Kasumi-1 (cell line): ENCODE measurements at regions not wholly inside any gene's neighbourhood (a gene's known extent, or its start where the extent isn't known, plus 50 kb on each side); places are given as distances from the start of the nearest gene placed in this dataset.

ENCODE experiments used
- DNase-seq, 2 experiments: peaks; one replicate each; lab custom pipeline; 2025; lab: John Stamatoyannopoulos, UW

DNA sequence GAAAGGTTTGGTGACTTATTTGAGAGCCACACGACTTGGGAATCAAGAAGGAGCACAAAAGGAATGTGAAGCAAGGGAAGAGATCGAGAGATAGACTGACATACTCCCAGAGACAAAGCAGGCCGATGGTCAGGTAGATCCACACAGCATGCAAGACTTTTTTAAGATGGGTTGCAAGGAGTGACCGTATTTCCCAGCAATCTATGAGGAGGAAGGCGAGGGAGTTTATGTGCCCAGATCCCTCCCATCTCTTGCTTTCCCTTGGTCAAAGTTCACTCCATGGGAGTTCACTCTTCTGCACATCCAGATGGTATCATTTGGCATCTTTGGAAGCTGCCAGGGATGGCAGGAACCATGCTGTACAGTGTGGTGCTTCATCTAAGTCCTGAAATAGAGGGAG, 148.9 kb downstream of the RMI1 start:
- DNase-seq = no peak

DNA sequence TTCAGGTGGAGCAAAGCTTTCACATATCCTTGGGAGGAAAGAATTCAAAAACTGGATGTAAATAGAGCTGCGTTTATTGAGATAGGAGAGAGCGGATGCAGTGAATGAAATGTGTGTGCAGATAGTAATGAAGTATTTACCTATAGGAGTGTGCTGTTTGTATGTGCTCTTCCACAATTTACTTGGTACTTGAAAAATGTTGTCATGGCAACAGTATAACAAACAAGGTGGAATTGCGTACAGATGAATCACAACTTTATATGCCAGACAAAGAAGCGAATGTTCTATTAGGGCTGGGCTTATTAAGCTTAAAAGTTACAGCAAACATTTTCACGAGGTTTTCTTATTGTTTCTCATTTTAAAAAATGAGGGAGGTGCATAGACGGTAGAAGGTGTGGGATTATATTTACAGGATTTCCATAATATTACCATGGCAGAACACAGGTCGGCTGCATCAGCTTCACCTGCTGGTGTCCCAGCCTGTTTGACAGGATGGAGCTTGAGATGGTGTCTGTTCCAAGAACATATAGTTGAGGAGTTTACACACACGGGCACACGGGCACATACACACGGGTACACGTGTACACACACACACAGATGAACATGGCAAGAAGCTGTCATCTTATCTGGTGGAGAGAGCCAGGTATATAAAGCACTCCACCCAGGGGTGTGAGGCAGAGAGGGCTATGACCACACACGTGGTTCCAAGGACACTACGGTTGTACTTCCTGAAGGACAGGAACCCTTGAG, 155.7 kb downstream of the RMI1 start:
- DNase-seq = no peak

DNA sequence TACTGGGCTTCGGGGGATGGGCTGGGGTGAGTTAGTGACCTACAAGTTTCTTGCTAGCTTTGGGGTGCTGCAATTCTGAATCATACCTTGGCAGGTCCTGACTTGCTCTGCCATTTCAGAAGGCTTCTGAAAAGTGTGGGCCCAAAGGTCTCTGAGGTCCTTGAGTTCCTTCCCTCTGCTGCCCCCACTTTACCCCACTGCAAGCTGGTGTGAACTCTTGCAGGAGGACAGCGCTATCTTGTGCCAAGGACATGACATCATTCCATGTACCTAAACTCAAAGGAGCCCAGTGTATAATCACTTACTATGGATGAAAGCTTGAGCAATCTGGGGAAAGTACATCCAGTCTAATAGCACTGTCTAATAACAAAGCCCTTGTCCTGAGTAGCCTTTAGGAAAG, 157.4 kb downstream of the RMI1 start:
- no peak for DNase-seq

DNA sequence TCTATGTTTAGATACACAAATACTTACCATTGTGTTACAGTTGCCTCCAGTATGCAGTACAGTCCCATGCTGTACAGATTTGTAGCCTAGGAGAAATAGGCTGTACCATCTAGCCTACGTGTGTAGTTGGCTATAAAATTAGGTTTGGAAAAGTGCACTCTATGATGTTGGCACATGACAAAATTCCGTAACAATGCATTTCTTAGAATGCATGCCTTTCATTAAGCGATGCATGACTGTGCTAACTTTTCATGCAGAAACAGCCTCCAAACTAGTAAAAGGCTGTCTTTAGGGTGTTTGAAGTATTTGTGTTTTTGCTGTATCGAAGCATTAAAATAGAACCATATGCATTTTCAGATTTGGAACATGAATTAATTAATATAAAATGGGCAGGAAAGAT, 157.9 kb downstream of the RMI1 start:
- DNase-seq = no peak

DNA sequence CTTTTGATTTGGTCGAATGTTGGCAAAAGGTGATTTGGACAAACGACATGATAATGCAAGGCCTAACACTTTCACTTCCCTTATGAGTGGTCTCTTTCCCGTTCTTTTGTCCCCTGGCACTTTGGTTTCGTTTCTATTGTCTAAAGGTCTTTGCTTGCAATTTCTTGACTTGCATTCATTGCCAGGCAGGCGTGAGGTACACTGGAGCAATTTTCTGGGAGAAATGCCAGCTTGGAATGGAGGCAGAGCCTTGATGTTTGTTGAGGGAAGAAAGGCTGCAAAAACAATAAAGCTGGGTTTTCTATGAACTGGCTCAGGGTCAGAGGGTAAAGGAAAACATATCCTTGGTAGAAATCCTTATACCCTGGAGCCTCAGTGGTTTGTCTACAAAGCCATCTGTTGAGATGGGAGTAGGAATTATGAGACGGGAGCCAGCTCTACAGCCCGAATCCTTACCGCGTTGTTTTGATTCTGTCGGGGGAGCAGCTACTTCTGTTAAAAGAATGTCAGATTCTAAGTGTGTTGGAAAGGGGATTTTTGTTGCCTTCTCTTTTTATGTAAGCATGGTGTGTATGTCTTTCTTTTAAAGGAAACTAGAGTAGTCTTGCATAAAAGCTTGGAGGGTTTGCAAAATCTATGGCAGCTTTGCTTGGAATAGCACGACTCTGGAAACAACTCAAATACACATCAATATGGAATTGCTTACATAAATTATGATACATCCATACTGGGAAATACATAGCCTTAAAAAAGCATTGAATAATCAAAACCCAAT, 158.9 kb downstream of the RMI1 start:
- DNase-seq = no peak

DNA sequence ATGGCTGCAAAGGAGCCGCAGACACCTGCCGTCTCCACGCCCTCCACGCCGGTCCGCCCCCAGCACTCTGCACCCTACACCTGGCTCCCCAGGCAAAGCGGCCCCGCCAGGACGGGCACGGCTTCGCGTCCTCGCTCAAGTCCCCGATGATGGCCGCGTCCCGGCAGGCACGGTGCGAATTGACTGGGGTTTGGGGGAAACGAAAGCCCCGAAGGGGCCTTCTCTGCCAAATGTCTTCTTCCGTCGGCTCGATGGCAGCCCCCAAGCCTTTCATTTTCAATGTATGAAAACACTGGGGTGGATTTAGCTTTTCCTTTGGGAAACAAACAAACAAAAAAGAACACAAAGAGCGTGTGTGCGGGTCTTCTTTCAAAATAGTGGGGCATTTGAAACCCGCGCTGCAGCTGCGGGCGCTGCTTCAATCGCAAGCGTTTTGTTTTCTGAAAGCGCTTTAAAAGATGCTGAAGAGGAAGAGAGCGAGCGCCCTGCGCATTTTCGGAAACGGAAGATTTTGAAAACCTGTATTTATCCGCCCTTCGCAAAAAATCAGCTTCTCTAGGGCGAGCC, 160.0 kb downstream of the RMI1 start:
- DNase-seq = no peak

DNA sequence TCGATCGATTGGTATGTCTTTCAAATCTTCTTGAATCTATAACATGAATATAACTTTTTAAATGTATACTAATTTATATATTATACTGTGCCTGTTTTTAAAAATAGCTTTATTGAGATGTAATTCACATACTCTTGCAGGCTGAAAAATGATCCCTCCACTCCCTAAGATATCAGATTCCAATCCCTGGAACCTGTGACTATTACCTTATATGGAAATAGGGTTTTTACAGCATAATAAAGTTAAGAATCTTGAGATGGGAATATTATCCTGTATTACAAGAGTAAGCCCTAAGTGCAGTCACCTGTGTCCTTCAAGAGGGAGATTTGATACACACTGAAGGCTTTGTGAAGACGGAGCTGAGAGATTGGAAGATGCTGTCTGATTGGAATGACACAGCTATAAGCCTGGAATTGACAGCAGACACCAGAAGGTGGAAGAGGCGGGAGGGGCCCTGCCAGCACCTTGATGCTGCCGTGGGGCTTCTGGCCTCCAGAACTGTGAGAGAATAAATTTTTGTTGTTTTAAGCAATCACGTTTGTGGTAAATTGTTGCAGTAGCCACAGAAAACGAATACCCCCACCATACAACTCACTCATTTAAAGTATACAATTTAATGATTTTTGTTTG, 161.3 kb downstream of the RMI1 start:
- DNase-seq = no peak

DNA sequence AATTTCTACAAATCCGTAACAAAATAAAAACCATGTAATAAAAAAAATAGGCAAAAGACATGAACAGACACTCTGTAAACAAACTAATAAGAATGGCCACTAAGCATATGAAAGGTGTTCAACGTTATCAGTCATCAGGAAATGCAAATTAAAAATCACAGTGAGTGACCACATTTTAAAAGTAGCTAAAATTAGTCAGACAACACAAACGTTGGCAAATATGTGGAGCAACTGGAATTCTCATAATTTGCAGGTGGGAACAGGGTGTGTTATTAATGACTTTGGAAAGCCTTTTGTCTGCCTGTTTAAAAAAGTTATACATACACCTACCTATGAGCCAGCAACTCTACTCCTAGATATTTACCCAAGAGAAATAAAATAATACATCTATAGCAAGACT, 164.4 kb downstream of the RMI1 start:
- no peak for DNase-seq

DNA sequence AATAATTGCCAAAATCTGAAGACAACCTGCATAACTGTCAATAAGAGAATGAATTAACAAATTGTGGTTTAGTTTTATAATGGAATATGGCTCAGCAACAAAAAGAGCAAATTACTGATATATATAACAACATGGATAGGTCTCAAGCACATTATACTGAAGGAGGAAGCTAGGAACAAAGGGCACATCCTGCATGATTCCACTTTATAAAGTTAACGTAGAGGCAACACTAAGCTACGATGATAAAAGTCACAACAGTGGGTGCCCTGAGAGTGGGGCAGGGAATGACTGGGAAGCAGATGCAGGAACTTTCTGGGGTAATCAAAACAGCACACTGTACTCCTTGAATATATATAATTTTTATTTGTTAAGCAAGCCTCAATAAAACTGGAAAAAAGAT, 165.2 kb downstream of the RMI1 start:
- no peak for DNase-seq

DNA sequence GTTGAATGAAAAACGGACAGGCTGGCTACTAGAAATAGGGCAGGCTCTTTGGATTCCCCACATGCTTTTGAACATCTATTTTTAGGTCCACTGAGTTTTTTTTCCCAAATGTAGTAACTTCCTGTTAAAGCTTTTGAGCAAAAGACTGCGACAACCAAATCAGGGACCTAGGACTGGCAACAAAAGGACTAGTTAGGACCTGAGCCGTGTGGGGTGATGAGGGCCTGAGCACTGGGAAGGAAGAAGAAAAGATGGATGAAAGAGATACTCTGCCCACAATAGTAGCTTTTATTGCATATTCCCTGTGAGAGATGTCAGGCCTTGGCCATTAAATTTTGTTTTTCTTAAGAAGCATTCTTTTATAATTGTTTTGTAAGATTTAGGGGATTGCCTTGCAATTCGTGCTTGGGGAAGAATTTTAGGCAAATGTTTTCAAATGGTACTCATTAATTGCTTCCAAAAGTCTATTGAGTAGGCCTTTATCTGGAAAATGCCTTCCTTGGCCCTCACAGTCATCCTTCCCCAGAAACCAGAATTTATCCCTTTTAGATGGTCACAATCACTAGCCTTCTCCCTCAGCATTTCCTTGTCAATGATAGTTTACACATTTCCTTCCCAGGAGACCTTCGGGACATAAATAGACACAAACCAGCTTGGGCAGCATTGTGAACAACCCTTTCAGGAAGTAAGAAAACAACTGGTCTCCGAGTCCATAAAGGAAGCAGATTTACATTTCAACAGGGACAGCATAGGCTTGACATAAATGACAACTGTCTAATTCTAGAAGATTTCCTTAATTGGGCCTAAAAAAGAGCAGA, 166.5 kb downstream of the RMI1 start:
- peak in 1 of 2 experiments; percentile 7 for DNase-seq

DNA sequence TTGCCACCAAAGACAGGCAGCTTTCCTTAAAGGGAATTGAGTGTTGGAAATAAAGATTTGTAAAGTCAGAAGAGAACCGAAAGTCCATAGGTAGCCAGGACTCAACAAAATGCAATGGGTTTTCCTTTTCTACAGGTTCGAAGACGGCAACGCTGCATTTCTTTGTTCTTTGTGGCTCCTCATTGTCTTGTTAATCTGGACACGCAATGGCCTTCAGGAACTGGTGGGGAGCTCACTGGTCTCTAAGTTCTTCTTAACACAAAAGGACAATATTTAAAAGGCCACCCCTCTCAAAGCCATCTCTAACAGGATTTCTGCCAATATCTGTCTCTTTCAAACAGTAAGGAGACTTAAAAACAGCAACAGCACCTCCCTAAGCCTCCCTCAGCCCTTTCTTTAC, 170.6 kb downstream of the RMI1 start:
- no peak for DNase-seq

DNA sequence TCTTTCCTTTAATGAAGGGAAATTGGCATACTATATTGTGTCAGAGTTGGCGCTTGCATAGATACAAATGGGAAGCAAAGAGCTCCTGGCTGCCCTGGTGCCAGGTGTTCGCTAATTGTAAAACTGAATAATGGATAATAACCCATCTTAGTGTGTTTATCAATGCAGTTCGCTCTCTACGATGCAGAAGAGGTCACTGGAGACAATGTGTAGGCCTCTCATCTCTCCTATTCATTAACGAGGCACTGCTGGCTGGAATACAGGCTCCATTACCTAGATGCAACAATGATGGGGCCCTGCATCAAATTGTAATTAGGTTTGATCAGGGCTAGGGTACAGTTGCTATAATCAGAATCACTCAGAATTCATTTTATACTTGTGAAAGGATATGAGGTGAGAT, 171.0 kb downstream of the RMI1 start:
- no peak for DNase-seq

DNA sequence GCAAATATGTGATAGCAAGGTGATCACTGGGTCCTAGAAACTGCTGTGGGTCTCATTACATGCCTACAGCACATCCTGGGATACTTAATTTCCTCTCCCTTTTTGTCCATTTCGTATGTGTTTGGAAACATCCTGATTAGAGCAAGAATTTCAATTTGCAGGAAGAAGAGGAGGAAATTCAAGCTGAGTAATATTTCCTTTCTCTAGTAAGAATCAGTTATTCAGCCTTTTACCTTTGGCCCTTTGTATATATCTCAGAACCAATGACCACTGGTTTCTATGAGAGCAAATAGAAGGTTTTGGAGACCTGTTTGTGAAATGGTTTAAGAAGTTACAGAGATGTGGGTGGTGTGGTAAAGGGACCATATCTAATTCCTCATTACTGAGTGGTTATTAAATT, 171.6 kb downstream of the RMI1 start:
- DNase-seq = no peak

DNA sequence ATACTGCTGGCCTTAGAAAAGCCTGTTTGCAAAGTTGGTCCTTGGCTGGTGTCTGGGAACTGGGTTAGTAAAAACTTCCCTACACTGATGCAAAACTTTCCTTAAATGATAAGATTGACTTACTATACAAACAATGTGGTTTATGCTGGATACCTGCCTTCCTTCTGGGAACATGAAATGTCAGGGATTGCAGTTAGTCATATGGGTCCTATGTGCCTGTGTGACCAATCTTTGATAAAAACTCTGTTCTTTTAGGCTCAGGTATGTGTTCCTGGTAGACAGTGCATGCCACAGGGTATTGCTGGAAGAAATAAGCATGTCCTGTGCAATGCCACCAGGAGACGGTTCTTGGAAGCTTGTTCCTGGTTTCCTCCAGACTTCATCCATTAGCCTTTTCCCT, 173.3 kb downstream of the RMI1 start:
- no peak for DNase-seq

DNA sequence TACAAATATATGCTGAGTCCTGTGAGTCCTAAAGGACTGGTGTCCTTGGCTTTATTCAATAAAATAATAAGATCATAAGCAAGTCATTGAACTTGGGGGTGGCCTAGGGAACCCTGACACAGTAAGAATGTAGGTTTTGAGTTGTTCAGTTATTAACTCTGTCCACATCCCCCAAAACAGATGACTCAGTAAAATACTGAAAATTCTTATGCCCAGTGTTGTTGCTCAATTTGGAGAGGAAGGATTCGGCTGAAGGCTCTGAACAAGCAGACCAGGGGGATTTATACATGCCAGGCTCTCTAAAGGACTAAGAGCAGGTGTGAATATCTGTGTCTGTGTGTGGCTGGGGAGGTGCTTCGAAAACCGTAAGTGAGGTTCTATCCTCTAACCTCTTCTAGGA, 173.7 kb downstream of the RMI1 start:
- no peak for DNase-seq

DNA sequence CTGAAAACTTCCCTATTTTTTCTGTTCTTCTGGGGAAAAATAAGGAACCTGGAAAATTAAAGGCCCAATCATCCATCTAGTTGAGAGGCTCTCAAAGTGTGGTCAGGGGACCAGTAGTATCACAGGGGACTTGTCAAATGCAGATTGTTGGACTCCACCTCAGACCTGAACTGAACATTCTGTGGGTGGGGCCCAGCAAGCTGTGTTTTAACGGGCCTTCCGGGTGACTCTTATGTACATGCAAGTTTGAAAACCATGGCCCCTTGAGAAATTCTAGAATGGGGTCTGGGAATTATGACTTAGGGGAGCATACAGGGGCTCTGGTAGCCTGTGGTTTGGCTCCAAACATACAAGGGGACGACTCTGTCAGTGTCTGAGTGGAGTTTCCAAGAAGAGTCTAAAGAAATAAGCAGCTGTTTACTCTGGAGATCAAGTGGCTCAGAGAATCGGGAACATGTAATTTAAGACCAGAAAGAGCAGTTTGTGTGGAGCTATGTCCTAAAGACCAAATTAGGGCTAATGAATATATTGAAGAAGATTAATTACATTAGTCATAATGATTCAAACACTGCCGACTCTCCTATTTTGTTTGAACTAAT, 177.4 kb downstream of the SLC28A3 start:
- no peak for DNase-seq

DNA sequence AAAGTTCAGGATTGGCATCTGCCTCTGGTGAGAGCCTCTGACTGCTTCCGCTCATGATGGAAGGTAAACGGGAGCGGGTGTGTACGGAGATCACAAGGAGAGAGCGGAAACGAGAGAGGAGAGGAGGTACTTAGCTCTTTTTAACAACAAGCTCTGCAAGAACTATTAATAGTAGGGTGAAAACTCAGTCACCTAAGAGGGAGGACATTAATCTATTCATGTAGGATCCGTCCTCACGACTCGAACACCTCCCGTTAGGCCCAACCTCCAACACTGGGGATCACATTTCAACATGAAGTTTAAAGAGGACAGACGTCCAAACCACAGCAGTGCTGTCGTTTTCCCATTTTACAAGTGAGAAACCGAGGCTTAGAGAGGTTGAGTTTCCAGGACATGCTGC, 173.7 kb downstream of the SLC28A3 start:
- no peak for DNase-seq

DNA sequence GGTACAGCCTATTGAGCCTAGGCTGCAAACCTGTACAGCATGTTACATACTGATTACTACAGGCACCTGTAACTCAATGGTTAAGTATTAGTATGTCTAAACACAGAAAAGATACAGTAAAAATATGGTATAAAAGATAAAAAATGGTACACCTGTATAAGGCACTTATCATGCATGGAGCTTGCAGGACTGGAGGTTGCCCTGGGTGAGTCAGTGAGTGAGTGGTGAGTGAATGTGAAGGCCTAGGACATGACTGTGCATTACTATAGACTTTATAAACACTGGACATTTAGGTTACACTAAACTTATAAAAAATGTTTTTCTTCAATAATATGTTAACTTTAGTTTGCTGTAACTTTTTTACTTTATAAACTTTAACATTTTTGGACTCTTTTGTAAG, 171.3 kb downstream of the SLC28A3 start:
- no peak for DNase-seq

DNA sequence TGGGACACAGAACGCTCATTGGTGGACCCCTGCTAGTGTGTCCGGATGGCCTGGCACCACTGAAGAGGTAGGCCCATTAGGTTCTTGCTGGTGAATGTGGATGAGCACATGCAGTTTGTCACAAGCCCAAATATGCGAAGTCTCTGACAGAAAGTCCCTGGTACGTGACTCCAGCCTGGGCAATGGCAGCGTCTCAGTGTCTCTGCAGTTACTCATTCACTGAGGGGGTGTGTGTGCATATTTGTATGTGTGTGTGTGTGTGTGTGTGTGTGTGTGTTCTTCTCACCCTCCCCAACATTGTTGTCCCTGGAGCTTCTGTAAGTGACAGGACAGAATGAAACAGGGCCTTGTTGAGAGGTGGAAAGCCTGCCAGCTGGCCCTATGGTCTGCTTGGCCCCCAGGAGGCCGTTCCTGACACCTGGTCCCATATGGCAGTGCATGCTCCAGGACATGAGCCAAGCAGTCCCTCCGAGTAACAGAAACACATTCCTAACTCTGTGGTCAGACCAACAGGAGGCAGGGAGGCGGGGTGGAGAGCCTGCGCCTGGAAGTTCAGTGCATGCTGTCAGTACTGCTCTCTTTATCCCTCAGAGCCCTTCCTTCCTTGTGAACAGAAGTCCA, 169.9 kb downstream of the SLC28A3 start:
- no peak for DNase-seq

DNA sequence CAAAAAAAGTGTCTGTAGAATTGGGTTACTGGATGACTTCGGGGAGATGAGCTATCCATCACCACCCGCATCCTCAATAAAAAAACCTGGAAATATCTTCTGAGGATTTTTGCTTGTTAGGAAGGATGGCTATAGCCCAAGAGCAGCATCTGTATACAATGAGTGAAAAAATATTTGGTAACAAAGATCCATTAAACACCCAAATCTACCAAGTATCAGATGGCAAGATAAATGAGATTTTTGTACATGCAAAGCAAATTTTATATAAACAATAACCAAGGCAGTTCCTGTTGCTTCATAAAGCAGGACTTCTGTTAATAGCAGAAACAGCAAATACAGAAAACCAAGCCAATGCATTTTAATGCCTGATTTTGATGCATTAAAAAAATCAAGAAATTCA, 166.6 kb downstream of the SLC28A3 start:
- no peak for DNase-seq

DNA sequence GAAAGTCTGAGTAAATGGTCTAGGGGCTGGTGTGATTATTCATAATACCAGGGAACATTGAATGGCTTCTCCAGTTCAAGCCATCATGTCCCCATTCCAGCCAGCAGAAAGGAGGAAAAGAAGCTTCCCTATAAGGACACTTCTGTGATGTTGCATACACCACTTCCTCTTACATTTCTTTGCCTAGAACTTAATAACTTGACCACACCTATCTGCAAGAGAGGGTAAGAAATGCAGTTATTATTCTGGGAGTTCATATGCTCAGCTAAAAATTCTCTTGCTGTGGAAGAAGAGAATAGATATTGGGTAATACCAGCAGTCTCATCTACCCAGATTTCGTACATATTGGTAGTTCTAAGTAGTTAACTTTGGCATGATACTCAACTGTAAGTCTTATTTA, 166.1 kb downstream of the SLC28A3 start:
- DNase-seq = peak; percentile 56 to 64
